ENCODE measurements at regions not wholly inside any gene's neighbourhood (a gene's known extent, or its start where the extent isn't known, plus 50 kb on each side); places are given as distances from the start of the nearest gene placed in this dataset.

- intact Hi-C loops (cut with DNase I): no loop called here
- Histone ChIP-seq H3K4me3 (ENCODE audit: low read length in 3 of 3) (no peak overlapping the region), H3K27ac (ENCODE audit: low read depth in 2 of 2, low read length in 2 of 2) (no peak overlapping the region), H3K9ac (ENCODE audit: low read length in 3 of 3) (no peak overlapping the region), H3K36me3 (ENCODE audit: control insufficient read depth in 2 of 3, insufficient read depth in 3 of 3, low read length in 3 of 3) (no peaks in the 10 kb centered on the region), H3K27me3 (ENCODE audit: control insufficient read depth, insufficient read depth, low read length) (no peaks in the 10 kb centered on the region), H3K4me1 (ENCODE audit: control insufficient read depth in 2 of 3, insufficient read depth in 2 of 3, low read depth in 1 of 3, low read length in 3 of 3) (no peaks in the 10 kb centered on the region), H3K9me3 (ENCODE audit: control insufficient read depth in 2 of 3, insufficient read depth in 1 of 3, low read length in 3 of 3) (no peaks in the 10 kb centered on the region)
- FAIRE-seq: no peak
- TF ChIP-seq CTCF (IDR thresholded peaks at IDR 0.05; ENCODE audit: borderline replicate concordance, extremely low read depth, insufficient read depth): no peak
- DNase-seq: no peak
These were observed 278.0 kb upstream of the KAZN start for GRCh38 chr1:14320518-14320917.

- no peaks in the 10 kb centered on the region for H3K4me1 ChIP-seq (ENCODE audit: control insufficient read depth in 2 of 3, insufficient read depth in 2 of 3, low read depth in 1 of 3, low read length in 3 of 3)
- H3K4me3 ChIP-seq (ENCODE audit: low read length in 3 of 3): no peak overlapping the region
- no peak for TF ChIP-seq CTCF (IDR thresholded peaks at IDR 0.05; ENCODE audit: borderline replicate concordance, extremely low read depth, insufficient read depth)
- H3K27ac ChIP-seq (ENCODE audit: low read depth in 2 of 2, low read length in 2 of 2): no peak overlapping the region
- no peak overlapping the region for H3K9ac ChIP-seq (ENCODE audit: low read length in 3 of 3)
- no peak for DNase-seq
- intact Hi-C loops (cut with DNase I): no loop called here
- H3K9me3 ChIP-seq (ENCODE audit: control insufficient read depth in 2 of 3, insufficient read depth in 1 of 3, low read length in 3 of 3): no peaks in the 10 kb centered on the region
- H3K27me3 ChIP-seq (ENCODE audit: control insufficient read depth, insufficient read depth, low read length): no peaks in the 10 kb centered on the region
- no peak for FAIRE-seq
- H3K36me3 ChIP-seq (ENCODE audit: control insufficient read depth in 2 of 3, insufficient read depth in 3 of 3, low read length in 3 of 3): no peaks in the 10 kb centered on the region
These were observed 277.5 kb upstream of the KAZN start for GRCh38 chr1:14320986-14321385.

- Histone ChIP-seq H3K9me3 (ENCODE audit: control insufficient read depth in 2 of 3, insufficient read depth in 1 of 3, low read length in 3 of 3) (no peaks in the 10 kb centered on the region), H3K4me3 (ENCODE audit: low read length in 3 of 3) (no peak overlapping the region), H3K27ac (ENCODE audit: low read depth in 2 of 2, low read length in 2 of 2) (no peak overlapping the region), H3K36me3 (ENCODE audit: control insufficient read depth in 2 of 3, insufficient read depth in 3 of 3, low read length in 3 of 3) (no peaks in the 10 kb centered on the region), H3K4me1 (ENCODE audit: control insufficient read depth in 2 of 3, insufficient read depth in 2 of 3, low read depth in 1 of 3, low read length in 3 of 3) (no peaks in the 10 kb centered on the region), H3K9ac (ENCODE audit: low read length in 3 of 3) (no peak overlapping the region), H3K27me3 (ENCODE audit: control insufficient read depth, insufficient read depth, low read length) (no peaks in the 10 kb centered on the region)
- TF ChIP-seq CTCF (IDR thresholded peaks at IDR 0.05; ENCODE audit: borderline replicate concordance, extremely low read depth, insufficient read depth): no peak
- intact Hi-C loops (cut with DNase I): no loop called here
- DNase-seq (no peak), FAIRE-seq (no peak)
These were observed 277.1 kb upstream of the KAZN start for GRCh38 chr1:14321422-14321821.

DNA sequence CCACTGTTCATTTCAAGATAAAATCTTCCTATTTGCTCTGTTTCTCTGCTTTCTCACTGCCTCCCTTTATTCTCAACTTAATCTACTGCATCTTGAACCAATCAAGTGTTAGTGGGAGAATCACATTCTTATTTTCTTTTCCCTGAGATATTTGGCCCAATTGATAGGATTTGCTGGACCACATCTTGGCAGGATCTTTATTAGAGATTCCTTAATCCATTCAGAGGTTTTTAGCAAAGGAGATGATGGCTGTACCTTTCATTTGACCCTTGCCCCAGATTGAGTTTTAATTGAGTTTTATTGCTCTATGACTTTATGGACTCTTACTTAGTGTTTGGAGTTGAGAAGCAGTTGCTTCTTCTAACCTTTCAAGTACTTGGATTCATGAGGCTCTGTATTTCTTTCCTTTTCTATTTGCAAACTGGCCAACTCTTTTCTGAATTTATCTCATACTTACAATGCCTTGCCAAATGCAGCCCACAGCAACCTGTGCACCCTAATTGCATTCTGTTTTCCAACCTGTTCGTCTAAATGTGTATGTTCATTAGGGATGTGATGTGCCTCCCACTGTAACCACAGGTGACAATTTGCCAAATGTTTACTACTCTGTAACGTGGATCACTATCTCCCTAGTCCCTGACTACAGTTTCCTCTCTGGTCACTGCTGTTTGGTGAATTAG lies 274.8 kb upstream of the KAZN start:
- no peak overlapping the region for H3K4me3 ChIP-seq (ENCODE audit: low read length in 3 of 3)
- no peaks in the 10 kb centered on the region for H3K36me3 ChIP-seq (ENCODE audit: control insufficient read depth in 2 of 3, insufficient read depth in 3 of 3, low read length in 3 of 3)
- no peaks in the 10 kb centered on the region for H3K4me1 ChIP-seq (ENCODE audit: control insufficient read depth in 2 of 3, insufficient read depth in 2 of 3, low read depth in 1 of 3, low read length in 3 of 3)
- FAIRE-seq (no peak), DNase-seq (no peak)
- H3K9ac ChIP-seq (ENCODE audit: low read length in 3 of 3): no peak overlapping the region
- H3K27ac ChIP-seq (ENCODE audit: low read depth in 2 of 2, low read length in 2 of 2): no peak overlapping the region
- H3K9me3 ChIP-seq (ENCODE audit: control insufficient read depth in 2 of 3, insufficient read depth in 1 of 3, low read length in 3 of 3): no peaks in the 10 kb centered on the region
- no peak for TF ChIP-seq CTCF (IDR thresholded peaks at IDR 0.05; ENCODE audit: borderline replicate concordance, extremely low read depth, insufficient read depth)
- H3K27me3 ChIP-seq (ENCODE audit: control insufficient read depth, insufficient read depth, low read length): no peaks in the 10 kb centered on the region
- intact Hi-C loops (cut with DNase I): no loop called here
